ENCODE measurements at regions not wholly inside any gene's neighbourhood (a gene's known extent, or its start where the extent isn't known, plus 50 kb on each side); places are given as distances from the start of the nearest gene placed in this dataset.

- no peak for DNase-seq (ENCODE audit: extremely low spot score, unreplicated experiment)
- H3K27me3 Mint-ChIP-seq (ENCODE audit: unreplicated experiment) = no peaks in the 10 kb centered on the region
- H3K27ac Mint-ChIP-seq (ENCODE audit: unreplicated experiment) = no peak overlapping the region
- H3K4me3 Mint-ChIP-seq (ENCODE audit: unreplicated experiment) = no peak overlapping the region
- no peak for TF ChIP-seq CTCF (IDR thresholded peaks at IDR 0.05)
- no peaks in the 10 kb centered on the region for H3K36me3 Mint-ChIP-seq (ENCODE audit: unreplicated experiment)
- peaks cover 6% of the 10 kb centered on the region for H3K4me1 Mint-ChIP-seq (ENCODE audit: unreplicated experiment)
- peaks cover 7% of the 10 kb centered on the region for H3K9me3 Mint-ChIP-seq (ENCODE audit: unreplicated experiment)
Measured at GRCh38 chr14:86012461-86012860, 482.5 kb downstream of the FLRT2 start.

GRCh38 chr14:86003998-86004397 lies 474.1 kb downstream of the FLRT2 start:
- no peak overlapping the region for H3K27ac Mint-ChIP-seq (ENCODE audit: unreplicated experiment)
- H3K4me3 Mint-ChIP-seq (ENCODE audit: unreplicated experiment) = no peak overlapping the region
- DNase-seq (ENCODE audit: extremely low spot score, unreplicated experiment) = no peak
- no peaks in the 10 kb centered on the region for H3K9me3 Mint-ChIP-seq (ENCODE audit: unreplicated experiment)
- H3K36me3 Mint-ChIP-seq (ENCODE audit: unreplicated experiment) = no peaks in the 10 kb centered on the region
- no peaks in the 10 kb centered on the region for H3K4me1 Mint-ChIP-seq (ENCODE audit: unreplicated experiment)
- TF ChIP-seq CTCF (IDR thresholded peaks at IDR 0.05) = no peak
- peaks cover 3% of the 10 kb centered on the region for H3K27me3 Mint-ChIP-seq (ENCODE audit: unreplicated experiment)

- Mint-ChIP-seq H3K4me1 (ENCODE audit: unreplicated experiment) (no peaks in the 10 kb centered on the region), H3K36me3 (ENCODE audit: unreplicated experiment) (no peaks in the 10 kb centered on the region), H3K27ac (ENCODE audit: unreplicated experiment) (no peak overlapping the region), H3K9me3 (ENCODE audit: unreplicated experiment) (no peaks in the 10 kb centered on the region), H3K4me3 (ENCODE audit: unreplicated experiment) (no peak overlapping the region), H3K27me3 (ENCODE audit: unreplicated experiment) (peaks cover 2% of the 10 kb centered on the region)
- no peak for DNase-seq (ENCODE audit: extremely low spot score, unreplicated experiment)
- TF ChIP-seq CTCF (IDR thresholded peaks at IDR 0.05) = no peak
Measured at GRCh38 chr14:85996551-85996950, 466.6 kb downstream of the FLRT2 start.

- no peak for DNase-seq (ENCODE audit: extremely low spot score, unreplicated experiment)
- Mint-ChIP-seq H3K4me3 (ENCODE audit: unreplicated experiment) (no peak overlapping the region), H3K27me3 (ENCODE audit: unreplicated experiment) (no peaks in the 10 kb centered on the region), H3K4me1 (ENCODE audit: unreplicated experiment) (no peaks in the 10 kb centered on the region), H3K36me3 (ENCODE audit: unreplicated experiment) (no peaks in the 10 kb centered on the region), H3K9me3 (ENCODE audit: unreplicated experiment) (no peaks in the 10 kb centered on the region), H3K27ac (ENCODE audit: unreplicated experiment) (no peak overlapping the region)
- TF ChIP-seq CTCF (IDR thresholded peaks at IDR 0.05) = no peak
Measured at GRCh38 chr14:85991156-85991555, 461.2 kb downstream of the FLRT2 start.

- no peaks in the 10 kb centered on the region for H3K4me1 Mint-ChIP-seq (ENCODE audit: unreplicated experiment)
- H3K9me3 Mint-ChIP-seq (ENCODE audit: unreplicated experiment) = no peaks in the 10 kb centered on the region
- no peak overlapping the region for H3K27ac Mint-ChIP-seq (ENCODE audit: unreplicated experiment)
- no peak for TF ChIP-seq CTCF (IDR thresholded peaks at IDR 0.05)
- no peaks in the 10 kb centered on the region for H3K27me3 Mint-ChIP-seq (ENCODE audit: unreplicated experiment)
- no peak overlapping the region for H3K4me3 Mint-ChIP-seq (ENCODE audit: unreplicated experiment)
- H3K36me3 Mint-ChIP-seq (ENCODE audit: unreplicated experiment) = no peaks in the 10 kb centered on the region
- no peak for DNase-seq (ENCODE audit: extremely low spot score, unreplicated experiment)
Measured at GRCh38 chr14:85987907-85988306, 458.0 kb downstream of the FLRT2 start.

Measured in osteocyte (in vitro differentiated cells).